IMR-90 (cell line): ENCODE measurements at regions not wholly inside any gene's neighbourhood (a gene's known extent, or its start where the extent isn't known, plus 50 kb on each side); places are given as distances from the start of the nearest gene placed in this dataset.

Source experiments
- ATAC-seq: fragments of 200-7000 bp; cut with Tn5 transposase; 2 replicates; pipeline ENCODE4 v1.9.1; 2020; ENCODE audit warnings: low read depth, mild to moderate bottlenecking, moderate library complexity
- BruUV-seq: library from RNA; stranded (reverse); fragments of 400-500 nt; replicated peaks from 2 replicates; lab custom pipeline; 2021; lab: Mats Ljungman, UMichigan
- CTCF ChIA-PET: fragments of 300-600 bp; formaldehyde crosslinking; extraction: SDS; loops from one replicate; lab custom pipeline; 2021; ENCODE audit warnings: antibody characterized with exemption; lab: Yijun Ruan, JAX
- POLR2A ChIA-PET: fragments of 300-600 bp; sonication (Branson Sonifier 250); formaldehyde crosslinking; loops from one replicate; lab custom pipeline; 2022; ENCODE audit warnings: antibody characterized with exemption; ENCODE audit not compliant: unreplicated experiment; lab: Charles Lee
- DNase-seq: peaks from one replicate; pipeline ENCODE4 v3.0.0; 2013
- H2AFZ ChIP-seq: replicated peaks from 2 replicates; pipeline ENCODE3; 2013; ENCODE audit warnings: low read length, mild to moderate bottlenecking; ENCODE audit not compliant: poor library complexity
- H2AK5ac ChIP-seq: 2 replicates; pipeline ENCODE4 v1.6.1; 2013; ENCODE audit warnings: low read depth, low read length, inconsistent platforms
- H2AK9ac ChIP-seq: replicated peaks from 2 replicates; pipeline ENCODE3; 2013; ENCODE audit warnings: mild to moderate bottlenecking, low read depth, low read length, moderate library complexity; ENCODE audit not compliant: poor library complexity
- H2BK120ac ChIP-seq: 2 replicates; pipeline ENCODE4 v1.6.1; 2013; ENCODE audit warnings: low read depth, low read length, inconsistent platforms
- H2BK15ac ChIP-seq: 3 replicates; pipeline ENCODE4 v1.6.1; 2013; ENCODE audit warnings: low read depth, low read length, inconsistent platforms
- H2BK20ac ChIP-seq: 2 replicates; pipeline ENCODE4 v1.6.1; 2013; ENCODE audit warnings: low read depth, mild to moderate bottlenecking, inconsistent platforms, low read length, moderate library complexity
- H2BK5ac ChIP-seq: 2 replicates; pipeline ENCODE4 v1.6.1; 2013; ENCODE audit warnings: mild to moderate bottlenecking, low read depth, low read length, inconsistent platforms; ENCODE audit not compliant: poor library complexity, severe bottlenecking
- H3K14ac ChIP-seq: replicated peaks from 2 replicates; pipeline ENCODE4 v1.6.1; 2013; ENCODE audit warnings: low read depth, low read length, inconsistent platforms
- H3K18ac ChIP-seq: 2 replicates; pipeline ENCODE4 v1.6.1; 2013; ENCODE audit warnings: low read depth, low read length, control low read depth
- H3K23ac ChIP-seq: 2 replicates; pipeline ENCODE4 v1.6.1; 2013; ENCODE audit warnings: low read depth, low read length, inconsistent platforms
- H3K27ac ChIP-seq: 2 replicates; pipeline ENCODE4 v1.5.1; 2013; ENCODE audit warnings: mild to moderate bottlenecking, control low read depth, low read length; ENCODE audit not compliant: insufficient read depth
- H3K27me3 ChIP-seq: 2 replicates; pipeline ENCODE4 v1.6.1; 2013; ENCODE audit warnings: low read length; ENCODE audit not compliant: control insufficient read depth, insufficient read depth
- H3K36me3 ChIP-seq: 2 replicates; pipeline ENCODE4 v1.6.1; 2013; ENCODE audit warnings: low read length, mixed read lengths; ENCODE audit not compliant: control insufficient read depth, insufficient read depth
- H3K4ac ChIP-seq: 2 replicates; pipeline ENCODE4 v1.6.1; 2013; ENCODE audit warnings: low read depth, low read length, inconsistent platforms
- H3K4me1 ChIP-seq: 2 replicates; pipeline ENCODE4 v1.6.1; 2013; ENCODE audit warnings: low read length, mixed read lengths; ENCODE audit not compliant: control insufficient read depth, insufficient read depth
- H3K4me2 ChIP-seq: 2 replicates; pipeline ENCODE4 v1.6.1; 2013; ENCODE audit warnings: low read depth, mild to moderate bottlenecking, control low read depth, low read length, moderate library complexity
- H3K4me3 ChIP-seq: 2 replicates; pipeline ENCODE4 v1.5.1; 2013; ENCODE audit warnings: low read depth, mild to moderate bottlenecking, control low read depth, low read length, moderate library complexity; ENCODE audit not compliant: insufficient read depth
- H3K56ac ChIP-seq: 2 replicates; pipeline ENCODE4 v1.6.1; 2013; ENCODE audit warnings: low read length, inconsistent platforms; ENCODE audit not compliant: insufficient read depth; ENCODE audit errors: extremely low read depth
- H3K79me1 ChIP-seq, 2 experiments: 2 replicates each; pipeline ENCODE4 v1.6.1; 2013; ENCODE audit warnings: low read length in 2 of 2, inconsistent platforms in 1 of 2, low read depth in 1 of 2
- H3K9ac ChIP-seq: 2 replicates; pipeline ENCODE4 v1.6.1; 2013; ENCODE audit warnings: low read depth, low read length, control low read depth
- H3K9me1 ChIP-seq: 2 replicates; pipeline ENCODE4 v1.6.1; 2013; ENCODE audit warnings: low read length, inconsistent platforms; ENCODE audit not compliant: insufficient read depth
- H3K9me3 ChIP-seq: 2 replicates; pipeline ENCODE4 v1.6.1; 2013; ENCODE audit warnings: low read length; ENCODE audit not compliant: control insufficient read depth, insufficient read depth
- H4K20me1 ChIP-seq: 2 replicates; pipeline ENCODE4 v1.6.1; 2013; ENCODE audit warnings: low read length, inconsistent platforms; ENCODE audit not compliant: insufficient read depth
- H4K5ac ChIP-seq: 2 replicates; pipeline ENCODE4 v1.6.1; 2013; ENCODE audit warnings: mild to moderate bottlenecking, low read depth, low read length, control low read depth
- H4K8ac ChIP-seq, 2 experiments: 2 replicates each; pipeline ENCODE4 v1.6.1; 2013; ENCODE audit warnings: low read depth in 2 of 2, low read length in 2 of 2, control low read depth in 1 of 2, inconsistent platforms in 1 of 2
- H4K91ac ChIP-seq: 2 replicates; pipeline ENCODE4 v1.6.1; 2013; ENCODE audit warnings: low read depth, low read length, inconsistent platforms; ENCODE audit not compliant: insufficient read depth
- CHD1 ChIP-seq: IDR thresholded peaks from 2 replicates; pipeline ENCODE4 v1.6.1; 2012; ENCODE audit warnings: low read depth, low read length, improper control_type of control experiment
- CTCF ChIP-seq: conservative IDR thresholded peaks from 2 replicates; pipeline ENCODE4 v1.5.1; 2012; ENCODE audit warnings: mild to moderate bottlenecking, low read depth, low read length, improper control_type of control experiment
- ELK1 ChIP-seq: fragments of 150-350 bp; IDR thresholded peaks from 2 replicates; pipeline ENCODE4 v1.6.1; 2016; ENCODE audit warnings: low read depth, mild to moderate bottlenecking, low read length, moderate library complexity, borderline replicate concordance
- MAFK ChIP-seq: IDR thresholded peaks from 2 replicates; pipeline ENCODE4 v1.6.1; 2012; ENCODE audit warnings: low read depth, low read length, improper control_type of control experiment
- MAZ ChIP-seq: IDR thresholded peaks from 2 replicates; pipeline ENCODE4 v1.6.1; 2012; ENCODE audit warnings: low read depth, mild to moderate bottlenecking, low read length, improper control_type of control experiment, moderate library complexity, borderline replicate concordance
- NFE2L2 ChIP-seq: fragments of 150-350 bp; IDR thresholded peaks from 2 replicates; pipeline ENCODE4 v1.6.1; 2016; ENCODE audit warnings: low read depth, mild to moderate bottlenecking, low read length
- POLR2A ChIP-seq: IDR thresholded peaks from 2 replicates; pipeline ENCODE4 v1.6.1; 2012; ENCODE audit warnings: mild to moderate bottlenecking, low read depth, low read length
- RAD21 ChIP-seq: IDR thresholded peaks from 2 replicates; pipeline ENCODE4 v1.6.1; 2012; ENCODE audit warnings: low read length, improper control_type of control experiment
- RCOR1 ChIP-seq: IDR thresholded peaks from 2 replicates; pipeline ENCODE4 v1.6.1; 2012; ENCODE audit warnings: mild to moderate bottlenecking, low read length, improper control_type of control experiment; ENCODE audit not compliant: insufficient replicate concordance
- RFX5 ChIP-seq: IDR thresholded peaks from 2 replicates; pipeline ENCODE4 v1.8.0; 2012; ENCODE audit warnings: low read depth, mild to moderate bottlenecking, low read length, moderate library complexity
- SMC3 ChIP-seq: fragments of 150-350 bp; IDR thresholded peaks from 2 replicates; pipeline ENCODE4 v1.6.1; 2016; ENCODE audit warnings: low read depth, mild to moderate bottlenecking, antibody characterized with exemption, low read length, moderate library complexity
- WGBS, 2 experiments: methylation state at CpG; one replicate each; pipeline versions ENCODE4 v1.1.5 to v1.1.7; 2013; ENCODE audit warnings: missing lambda C conversion rate in 2 of 2; ENCODE audit not compliant: insufficient read length in 1 of 2; ENCODE audit errors: extremely low coverage in 2 of 2; 5-methylcytosine and 5-hydroxymethylcytosine counted together
- dilution Hi-C: fragments of 300-500 bp; cut with HindIII; formaldehyde crosslinking; loops from one replicate; pipeline ENCODE4 v1.14.3; 2018; ENCODE audit warnings: low sequenced_read_pairs; ENCODE audit not compliant: unreplicated experiment
- in situ Hi-C: fragments of 300-500 bp; cut with MboI; formaldehyde crosslinking; loops from 3 replicates; pipeline ENCODE4 v1.14.3; 2019; ENCODE audit warnings: low sequenced_read_pairs, inconsistent platforms, mixed read lengths
- intact Hi-C: fragments of 100-400 bp; cut with micrococcal nuclease; formaldehyde crosslinking; loops from 2 replicates; pipeline ENCODE4 v1.10.0; 2022

- no peak for TF ChIP-seq ELK1
These were observed 146.4 kb upstream of the EOLA2 start (continued) for GRCh38 chrX:150084496-150085229.

- Histone ChIP-seq H3K27ac (peak overlapping the region; percentile 50; the same call in 1 of the 2 replicates), H4K20me1 (no peaks in the 10 kb centered on the region), H4K8ac (peak overlapping the region; percentile 24 to 79; a peak in 2 of 4 replicates), H3K9me1 (peaks cover 9% of the 10 kb centered on the region; the same call in 1 of the 2 replicates), H2AK9ac (peak overlapping the region; percentile 83), H3K18ac (peak overlapping the region; percentile 39), H3K27me3 (no peaks in the 10 kb centered on the region), H3K23ac (peak overlapping the region; percentile 60; the same call in 1 of the 2 replicates), H2AK5ac (peak overlapping the region; percentile 44; the same call in 1 of the 2 replicates), H4K91ac (peak overlapping the region; percentile 85), H3K9ac (no peak overlapping the region), H2AFZ (peak overlapping the region; percentile 59), H2BK15ac (peak overlapping the region; percentile 50; the same call in 2 of the 3 replicates), H3K4me1 (peaks cover 10% of the 10 kb centered on the region), H3K4me3 (no peak overlapping the region), H3K36me3 (no peaks in the 10 kb centered on the region), H2BK120ac (peak overlapping the region; percentile 91), H3K79me1 (no peaks in the 10 kb centered on the region), H4K5ac (no peak overlapping the region), H2BK5ac (peak overlapping the region; percentile 82), H2BK20ac (peak overlapping the region; percentile 95), H3K14ac (peak overlapping the region; percentile 78), H3K4me2 (no peak overlapping the region), H3K56ac (peak overlapping the region; percentile 55; the same call in 1 of the 2 replicates), H3K9me3 (no peaks in the 10 kb centered on the region), H3K4ac (peak overlapping the region; percentile 93)
- CTCF ChIA-PET = no interaction called here
- WGBS, 2 experiments = no CpG with 5 or more reads among the region's 1 CpG
- DNase-seq (peak; percentile 50), ATAC-seq (no peak; the same call in 1 of the 2 replicates)
- intact Hi-C loops = loop anchor here (1.0 kb wide), 1 partner anchor 277 kb away; the partner anchor contains the start of gene MAMLD1
- POLR2A ChIA-PET = no interaction called here
- in situ Hi-C loops = no loop called here
- TF ChIP-seq POLR2A (no peak), ELK1 (no peak), MAZ (no peak), CTCF (no peak), RAD21 (no peak), MAFK (no peak), RCOR1 (no peak), RFX5 (no peak), SMC3 (no peak), NFE2L2 (no peak), CHD1 (no peak)
- dilution Hi-C loops = no loop called here
- no TSS peak for BruUV-seq
These were observed 147.6 kb upstream of the EOLA2 start for GRCh38 chrX:150085881-150086280.
